ENCODE measurements at regions not wholly inside any gene's neighbourhood (a gene's known extent, or its start where the extent isn't known, plus 50 kb on each side); places are given as distances from the start of the nearest gene placed in this dataset.
"Not testable (repeated sequence)": the region's sequence is repeated elsewhere in the genome, so short reads cannot be mapped to it uniquely, and the experiment has no call there.

GRCh38 chr2:183837157-183837556 is 712.9 kb downstream of the NUP35 start:
- POLR2A ChIA-PET: no interaction called here
- H3K27me3 Mint-ChIP-seq: no peaks in the 10 kb centered on the region
- ATAC-seq: no peak
- no peaks in the 10 kb centered on the region for H3K4me1 Mint-ChIP-seq
- intact Hi-C loops (cut with DNase I, micrococcal nuclease): no loop called here
- H3K36me3 Mint-ChIP-seq (ENCODE audit: low read depth): no peaks in the 10 kb centered on the region
- DNase-seq: no peak
- H3K4me3 Mint-ChIP-seq: no peak overlapping the region
- H3K9me3 Mint-ChIP-seq (ENCODE audit: low read depth): peaks cover 3% of the 10 kb centered on the region
- H3K27ac Mint-ChIP-seq: no peak overlapping the region
- CTCF ChIA-PET: no interaction called here

- DNase-seq (no peak), ATAC-seq (no peak)
- no peak overlapping the region for H3K27ac Mint-ChIP-seq
- no peak overlapping the region for H3K4me3 Mint-ChIP-seq
- ChIA-PET CTCF (no interaction called here), POLR2A (no interaction called here)
- H3K4me1 Mint-ChIP-seq: no peaks in the 10 kb centered on the region
- no peaks in the 10 kb centered on the region for H3K27me3 Mint-ChIP-seq
- peaks cover 3% of the 10 kb centered on the region for H3K9me3 Mint-ChIP-seq (ENCODE audit: low read depth)
- no peaks in the 10 kb centered on the region for H3K36me3 Mint-ChIP-seq (ENCODE audit: low read depth)
- intact Hi-C loops (cut with DNase I, micrococcal nuclease): no loop called here
These were observed 714.1 kb downstream of the NUP35 start for GRCh38 chr2:183838295-183838694.

- Mint-ChIP-seq H3K4me3 (no peak overlapping the region), H3K9me3 (ENCODE audit: low read depth) (peaks cover 3% of the 10 kb centered on the region), H3K36me3 (ENCODE audit: low read depth) (no peaks in the 10 kb centered on the region), H3K4me1 (no peaks in the 10 kb centered on the region), H3K27me3 (no peaks in the 10 kb centered on the region), H3K27ac (no peak overlapping the region)
- ChIA-PET POLR2A (no interaction called here), CTCF (interaction anchor here (1.0 kb wide), 1 partner anchor 29 kb away, joined by 3 read pairs; no protein-coding TSS in a partner anchor)
- ATAC-seq: no peak
- intact Hi-C loops (cut with DNase I, micrococcal nuclease): no loop called here
- no peak for DNase-seq
These were observed 715.9 kb downstream of the NUP35 start for GRCh38 chr2:183840061-183840584.

- H3K36me3 Mint-ChIP-seq (ENCODE audit: low read depth); H3K4me3 Mint-ChIP-seq; ATAC-seq; CTCF ChIA-PET; DNase-seq; H3K4me1 Mint-ChIP-seq; intact Hi-C loops (cut with DNase I, micrococcal nuclease); H3K27me3 Mint-ChIP-seq; POLR2A ChIA-PET; H3K27ac Mint-ChIP-seq: not testable (repeated sequence)
- peaks cover 16% of the 10 kb centered on the region for H3K9me3 Mint-ChIP-seq (ENCODE audit: low read depth)
These were observed 725.6 kb downstream of the NUP35 start for GRCh38 chr2:183849826-183850225.

- ATAC-seq (no peak), DNase-seq (no peak)
- H3K4me1 Mint-ChIP-seq: no peaks in the 10 kb centered on the region
- intact Hi-C loops (cut with DNase I, micrococcal nuclease): no loop called here
- CTCF ChIA-PET: no interaction called here
- H3K4me3 Mint-ChIP-seq: no peak overlapping the region
- H3K36me3 Mint-ChIP-seq (ENCODE audit: low read depth): no peaks in the 10 kb centered on the region
- no peak overlapping the region for H3K27ac Mint-ChIP-seq
- peaks cover 2% of the 10 kb centered on the region for H3K9me3 Mint-ChIP-seq (ENCODE audit: low read depth)
- POLR2A ChIA-PET: no interaction called here
- no peaks in the 10 kb centered on the region for H3K27me3 Mint-ChIP-seq
These were observed 734.9 kb downstream of the NUP35 start for GRCh38 chr2:183859129-183859528.

GRCh38 chr2:183866666-183867065 is 731.7 kb upstream of the ZNF804A start:
- ChIA-PET POLR2A (no interaction called here), CTCF (no interaction called here)
- Mint-ChIP-seq H3K4me1 (no peaks in the 10 kb centered on the region), H3K9me3 (ENCODE audit: low read depth) (no peaks in the 10 kb centered on the region), H3K36me3 (ENCODE audit: low read depth) (no peaks in the 10 kb centered on the region), H3K27ac (no peak overlapping the region), H3K4me3 (no peak overlapping the region), H3K27me3 (no peaks in the 10 kb centered on the region)
- ATAC-seq: no peak
- intact Hi-C loops (cut with DNase I, micrococcal nuclease): no loop called here
- DNase-seq: no peak

GRCh38 chr2:183867206-183867605 is 731.1 kb upstream of the ZNF804A start:
- intact Hi-C loops (cut with DNase I, micrococcal nuclease): no loop called here
- CTCF ChIA-PET: no interaction called here
- H3K4me1 Mint-ChIP-seq: no peaks in the 10 kb centered on the region
- DNase-seq (no peak), ATAC-seq (no peak)
- no peaks in the 10 kb centered on the region for H3K27me3 Mint-ChIP-seq
- H3K4me3 Mint-ChIP-seq: no peak overlapping the region
- H3K27ac Mint-ChIP-seq: no peak overlapping the region
- POLR2A ChIA-PET: no interaction called here
- no peaks in the 10 kb centered on the region for H3K36me3 Mint-ChIP-seq (ENCODE audit: low read depth)
- H3K9me3 Mint-ChIP-seq (ENCODE audit: low read depth): no peaks in the 10 kb centered on the region

- ChIA-PET POLR2A (no interaction called here), CTCF (no interaction called here)
- intact Hi-C loops (cut with DNase I, micrococcal nuclease): no loop called here
- H3K36me3 Mint-ChIP-seq (ENCODE audit: low read depth): no peaks in the 10 kb centered on the region
- no peaks in the 10 kb centered on the region for H3K4me1 Mint-ChIP-seq
- ATAC-seq: no peak
- DNase-seq: no peak
- no peaks in the 10 kb centered on the region for H3K27me3 Mint-ChIP-seq
- no peak overlapping the region for H3K4me3 Mint-ChIP-seq
- no peaks in the 10 kb centered on the region for H3K9me3 Mint-ChIP-seq (ENCODE audit: low read depth)
- no peak overlapping the region for H3K27ac Mint-ChIP-seq
These were observed 730.2 kb upstream of the ZNF804A start for GRCh38 chr2:183868153-183868552.

GRCh38 chr2:183868707-183869106 is 729.6 kb upstream of the ZNF804A start:
- Mint-ChIP-seq H3K4me1 (no peaks in the 10 kb centered on the region), H3K27ac (no peak overlapping the region), H3K9me3 (ENCODE audit: low read depth) (no peaks in the 10 kb centered on the region), H3K4me3 (no peak overlapping the region), H3K36me3 (ENCODE audit: low read depth) (no peaks in the 10 kb centered on the region), H3K27me3 (no peaks in the 10 kb centered on the region)
- POLR2A ChIA-PET: no interaction called here
- intact Hi-C loops (cut with DNase I, micrococcal nuclease): no loop called here
- no peak for ATAC-seq
- CTCF ChIA-PET: interaction anchor here (0.7 kb wide), 1 partner anchor 28 kb away, joined by 3 read pairs; no protein-coding TSS in a partner anchor
- DNase-seq: no peak

- H3K36me3 Mint-ChIP-seq (ENCODE audit: low read depth): no peaks in the 10 kb centered on the region
- no peak overlapping the region for H3K4me3 Mint-ChIP-seq
- no peaks in the 10 kb centered on the region for H3K9me3 Mint-ChIP-seq (ENCODE audit: low read depth)
- no peaks in the 10 kb centered on the region for H3K27me3 Mint-ChIP-seq
- POLR2A ChIA-PET: no interaction called here
- ATAC-seq (no peak), DNase-seq (no peak)
- CTCF ChIA-PET: interaction anchor here (0.8 kb wide), 1 partner anchor 930 kb away, joined by 3 read pairs; no protein-coding TSS in a partner anchor
- intact Hi-C loops (cut with DNase I, micrococcal nuclease): no loop called here
- H3K4me1 Mint-ChIP-seq: no peaks in the 10 kb centered on the region
- H3K27ac Mint-ChIP-seq: no peak overlapping the region
These were observed 726.2 kb upstream of the ZNF804A start for GRCh38 chr2:183872131-183872530.

- no peaks in the 10 kb centered on the region for H3K36me3 Mint-ChIP-seq (ENCODE audit: low read depth)
- H3K27me3 Mint-ChIP-seq: no peaks in the 10 kb centered on the region
- no peak overlapping the region for H3K27ac Mint-ChIP-seq
- ATAC-seq (no peak), DNase-seq (no peak)
- ChIA-PET POLR2A (no interaction called here), CTCF (no interaction called here)
- H3K4me3 Mint-ChIP-seq: no peak overlapping the region
- no peaks in the 10 kb centered on the region for H3K4me1 Mint-ChIP-seq
- intact Hi-C loops (cut with DNase I, micrococcal nuclease): no loop called here
- H3K9me3 Mint-ChIP-seq (ENCODE audit: low read depth): peaks cover 11% of the 10 kb centered on the region
These were observed 716.4 kb upstream of the ZNF804A start for GRCh38 chr2:183881978-183882377.

GRCh38 chr2:183892315-183892941 is 705.9 kb upstream of the ZNF804A start:
- H3K27ac Mint-ChIP-seq: no peak overlapping the region
- H3K27me3 Mint-ChIP-seq: no peaks in the 10 kb centered on the region
- peaks cover 9% of the 10 kb centered on the region for H3K9me3 Mint-ChIP-seq (ENCODE audit: low read depth)
- H3K36me3 Mint-ChIP-seq (ENCODE audit: low read depth): no peaks in the 10 kb centered on the region
- no peaks in the 10 kb centered on the region for H3K4me1 Mint-ChIP-seq
- ChIA-PET POLR2A (no interaction called here), CTCF (no interaction called here)
- no peak for DNase-seq
- no peak overlapping the region for H3K4me3 Mint-ChIP-seq
- ATAC-seq: no peak
- intact Hi-C loops (cut with DNase I, micrococcal nuclease): no loop called here

Measured in activated CD4-positive, alpha-beta T cell treated with anti-CD3 and anti-CD28 coated beads for 36 hours (primary cell).